Mesendoderm (in vitro differentiated cells): ENCODE measurements at regions not wholly inside any gene's neighbourhood (a gene's known extent, or its start where the extent isn't known, plus 50 kb on each side); places are given as distances from the start of the nearest gene placed in this dataset.
A peak's percentile ranks its signal among the peaks of the same experiment; 100 is the strongest.

Experiments
- DNase-seq: peaks from one replicate; pipeline ENCODE4 v3.0.0; 2013
- H2AK5ac ChIP-seq: 2 replicates; pipeline ENCODE4 v1.6.1; 2013; ENCODE audit warnings: low read length, inconsistent platforms
- H2BK120ac ChIP-seq: 2 replicates; pipeline ENCODE4 v1.6.1; 2013; ENCODE audit warnings: low read depth, mild to moderate bottlenecking, low read length, moderate library complexity, mixed read lengths
- H2BK15ac ChIP-seq: replicated peaks from 2 replicates; pipeline ENCODE4 v1.6.1; 2013; ENCODE audit warnings: low read depth, mild to moderate bottlenecking, moderate library complexity
- H2BK5ac ChIP-seq: 2 replicates; pipeline ENCODE4 v1.6.1; 2013; ENCODE audit warnings: low read length, inconsistent platforms
- H3K18ac ChIP-seq: 2 replicates; pipeline ENCODE4 v1.6.1; 2013; ENCODE audit warnings: mild to moderate bottlenecking, low read length, mixed read lengths
- H3K23ac ChIP-seq: one replicate; pipeline ENCODE4 v1.6.1; 2013; ENCODE audit warnings: low read length
- H3K27ac ChIP-seq: 2 replicates; pipeline ENCODE4 v1.5.1; 2013; ENCODE audit warnings: low read depth, mild to moderate bottlenecking, inconsistent platforms, low read length, moderate library complexity
- H3K27me3 ChIP-seq: 2 replicates; pipeline ENCODE4 v1.6.1; 2013; ENCODE audit warnings: low read length, control low read depth, mild to moderate bottlenecking, inconsistent platforms; ENCODE audit not compliant: insufficient read depth, poor library complexity
- H3K36me3 ChIP-seq: 2 replicates; pipeline ENCODE4 v1.6.1; 2013; ENCODE audit warnings: low read length, inconsistent platforms; ENCODE audit not compliant: control insufficient read depth, insufficient read depth
- H3K4ac ChIP-seq: one replicate; pipeline ENCODE4 v1.6.1; 2013; ENCODE audit warnings: low read depth, mild to moderate bottlenecking, low read length, moderate library complexity
- H3K4me1 ChIP-seq: 2 replicates; pipeline ENCODE4 v1.6.1; 2013; ENCODE audit warnings: low read depth, low read length, inconsistent platforms; ENCODE audit not compliant: control insufficient read depth
- H3K4me2 ChIP-seq: 2 replicates; pipeline ENCODE4 v1.6.1; 2013; ENCODE audit warnings: low read length
- H3K4me3 ChIP-seq: 2 replicates; pipeline ENCODE4 v1.5.1; 2013; ENCODE audit warnings: mild to moderate bottlenecking, low read length
- H3K56ac ChIP-seq: one replicate; pipeline ENCODE4 v1.6.1; 2013; ENCODE audit warnings: low read length
- H3K79me1 ChIP-seq: 2 replicates; pipeline ENCODE4 v1.6.1; 2013; ENCODE audit warnings: low read length, inconsistent platforms
- H3K79me2 ChIP-seq: 2 replicates; pipeline ENCODE4 v1.6.1; 2013; ENCODE audit warnings: mild to moderate bottlenecking, low read length; ENCODE audit not compliant: control insufficient read depth, insufficient read depth
- H3K9ac ChIP-seq: 2 replicates; pipeline ENCODE4 v1.6.1; 2013; ENCODE audit warnings: low read length, inconsistent platforms
- H4K5ac ChIP-seq: one replicate; pipeline ENCODE4 v1.6.1; 2013; ENCODE audit warnings: low read length
- H4K8ac ChIP-seq: one replicate; pipeline ENCODE4 v1.6.1; 2013; ENCODE audit warnings: low read depth, mild to moderate bottlenecking, control low read depth, low read length, moderate library complexity
- WGBS: extraction: QIAGEN DNeasy Blood & Tissue Kit; methylation state at CpG from one replicate; pipeline ENCODE4 v1.1.7; 2013; ENCODE audit warnings: low lambda C conversion rate, missing lambda C conversion rate; ENCODE audit not compliant: insufficient coverage; ENCODE audit errors: extremely low coverage; 5-methylcytosine and 5-hydroxymethylcytosine counted together

GRCh38 chr7:41777894-41778596 is 75.2 kb upstream of the INHBA start:
- H3K79me1 ChIP-seq = no peaks in the 10 kb centered on the region
- no peak for DNase-seq
- no peak overlapping the region for H4K8ac ChIP-seq
- H4K5ac ChIP-seq = no peak overlapping the region
- no peak overlapping the region for H3K4me2 ChIP-seq
- H3K79me2 ChIP-seq = no peaks in the 10 kb centered on the region
- no peaks in the 10 kb centered on the region for H3K27me3 ChIP-seq
- no peak overlapping the region for H3K23ac ChIP-seq
- no peak overlapping the region for H2BK120ac ChIP-seq
- no peak overlapping the region for H3K27ac ChIP-seq
- H2BK15ac ChIP-seq = no peak overlapping the region
- no peak overlapping the region for H3K9ac ChIP-seq
- no peaks in the 10 kb centered on the region for H3K4me1 ChIP-seq
- no peak overlapping the region for H3K56ac ChIP-seq
- H3K4me3 ChIP-seq = no peak overlapping the region
- no peak overlapping the region for H3K18ac ChIP-seq
- no peak overlapping the region for H2BK5ac ChIP-seq
- no CpG with 5 or more reads among the region's 5 CpGs for WGBS
- H3K36me3 ChIP-seq = no peaks in the 10 kb centered on the region
- no peak overlapping the region for H3K4ac ChIP-seq
- no peak overlapping the region for H2AK5ac ChIP-seq

DNA sequence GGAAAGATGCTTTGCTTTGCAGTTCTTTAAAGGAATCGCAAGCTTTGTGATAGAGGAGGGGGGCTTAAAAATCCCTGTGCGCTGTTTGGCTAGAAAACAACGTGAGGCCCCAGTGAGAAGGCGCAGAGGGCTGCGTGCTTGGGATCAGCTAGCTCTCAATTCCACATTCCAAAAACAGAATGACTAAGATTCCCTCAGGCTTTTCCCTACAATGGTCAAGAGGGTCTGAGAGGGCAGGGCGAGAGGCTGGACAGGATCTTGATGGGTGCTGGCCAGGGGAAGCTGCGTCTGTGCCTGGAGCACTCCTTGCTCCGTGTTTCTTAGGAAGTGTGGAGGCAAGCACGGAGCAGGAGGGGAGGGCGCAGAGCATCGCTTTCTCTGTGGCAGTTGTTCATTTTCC is 72.1 kb upstream of the INHBA start:
- Histone ChIP-seq H2BK5ac (no peak overlapping the region), H3K36me3 (no peaks in the 10 kb centered on the region), H3K4ac (no peak overlapping the region), H3K27ac (no peak overlapping the region), H4K8ac (no peak overlapping the region), H3K4me3 (no peak overlapping the region), H2BK15ac (no peak overlapping the region), H3K4me1 (no peaks in the 10 kb centered on the region), H2BK120ac (no peak overlapping the region), H4K5ac (no peak overlapping the region), H3K9ac (no peak overlapping the region), H3K27me3 (no peaks in the 10 kb centered on the region), H3K4me2 (no peak overlapping the region), H3K56ac (no peak overlapping the region), H3K23ac (no peak overlapping the region), H3K79me1 (no peaks in the 10 kb centered on the region), H2AK5ac (no peak overlapping the region), H3K79me2 (no peaks in the 10 kb centered on the region), H3K18ac (no peak overlapping the region)
- DNase-seq = no peak
- no CpG with 5 or more reads among the region's 11 CpGs for WGBS

DNA sequence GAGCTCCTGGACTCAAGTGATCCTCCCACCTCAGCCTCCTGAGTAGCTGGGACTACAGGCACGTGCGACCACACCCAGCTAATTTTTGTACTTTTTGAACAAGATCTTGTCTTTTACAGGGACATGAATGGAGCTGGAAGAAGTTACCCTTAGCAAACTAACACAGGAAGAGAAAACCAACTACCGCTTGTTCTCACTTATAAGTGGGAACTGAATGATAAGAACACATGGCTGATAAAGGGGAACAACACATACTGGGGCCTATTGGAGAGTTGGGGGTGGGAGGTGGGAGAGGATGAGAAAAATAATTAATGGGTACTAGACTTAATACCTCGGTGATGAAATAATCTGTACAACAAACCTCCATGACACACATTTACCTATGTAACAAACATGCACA is 70.9 kb upstream of the INHBA start:
- WGBS = no CpG with 5 or more reads among the region's 4 CpGs
- Histone ChIP-seq H4K5ac (no peak overlapping the region), H2BK5ac (no peak overlapping the region), H2BK120ac (no peak overlapping the region), H3K27me3 (no peaks in the 10 kb centered on the region), H3K23ac (no peak overlapping the region), H3K9ac (no peak overlapping the region), H3K36me3 (no peaks in the 10 kb centered on the region), H3K27ac (no peak overlapping the region), H2BK15ac (no peak overlapping the region), H3K18ac (no peak overlapping the region), H3K56ac (no peak overlapping the region), H3K4ac (no peak overlapping the region), H4K8ac (no peak overlapping the region), H2AK5ac (no peak overlapping the region), H3K4me1 (no peaks in the 10 kb centered on the region), H3K4me2 (no peak overlapping the region), H3K79me1 (no peaks in the 10 kb centered on the region), H3K79me2 (no peaks in the 10 kb centered on the region), H3K4me3 (no peak overlapping the region)
- DNase-seq = no peak

GRCh38 chr7:41771717-41772116 is 68.8 kb upstream of the INHBA start:
- Histone ChIP-seq H2AK5ac (no peak overlapping the region), H3K56ac (no peak overlapping the region), H3K27me3 (no peaks in the 10 kb centered on the region), H3K4ac (no peak overlapping the region), H3K4me1 (no peaks in the 10 kb centered on the region), H4K8ac (no peak overlapping the region), H3K4me3 (no peak overlapping the region), H3K18ac (no peak overlapping the region), H3K23ac (no peak overlapping the region), H3K79me2 (no peaks in the 10 kb centered on the region), H4K5ac (no peak overlapping the region), H3K4me2 (no peak overlapping the region), H2BK120ac (no peak overlapping the region), H2BK5ac (no peak overlapping the region), H3K36me3 (no peaks in the 10 kb centered on the region), H3K79me1 (no peaks in the 10 kb centered on the region), H3K27ac (no peak overlapping the region), H2BK15ac (no peak overlapping the region), H3K9ac (no peak overlapping the region)
- peak; percentile 68 for DNase-seq
- WGBS = no CpG with 5 or more reads among the region's 6 CpGs

DNA sequence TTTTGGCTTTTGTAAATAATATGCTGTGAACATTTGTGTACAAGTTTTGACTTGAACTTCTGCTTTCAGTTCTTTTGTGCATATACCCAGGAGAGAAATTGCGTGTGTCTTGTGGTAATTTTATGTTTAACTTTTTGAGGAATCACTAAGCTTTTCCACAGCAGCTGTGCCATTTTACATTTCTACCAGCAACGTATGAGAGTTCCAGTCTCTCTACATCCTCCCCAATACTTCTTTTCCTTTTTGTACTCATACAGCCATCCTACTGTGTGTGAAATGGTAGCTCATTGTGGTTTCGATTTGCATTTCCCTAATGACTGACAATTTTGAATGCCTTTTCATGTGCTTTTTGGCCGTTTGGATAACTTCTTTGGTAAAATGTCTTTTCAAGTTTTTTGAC is 66.3 kb upstream of the INHBA start:
- no peaks in the 10 kb centered on the region for H3K27me3 ChIP-seq
- DNase-seq = no peak
- H3K9ac ChIP-seq = no peak overlapping the region
- no peak overlapping the region for H2BK15ac ChIP-seq
- no peak overlapping the region for H2BK120ac ChIP-seq
- no peak overlapping the region for H3K4me3 ChIP-seq
- H3K56ac ChIP-seq = no peak overlapping the region
- H3K36me3 ChIP-seq = no peaks in the 10 kb centered on the region
- H3K79me1 ChIP-seq = no peaks in the 10 kb centered on the region
- H2BK5ac ChIP-seq = no peak overlapping the region
- H3K4me1 ChIP-seq = no peaks in the 10 kb centered on the region
- no peak overlapping the region for H4K8ac ChIP-seq
- no CpG with 5 or more reads among the region's 4 CpGs for WGBS
- H2AK5ac ChIP-seq = no peak overlapping the region
- no peak overlapping the region for H4K5ac ChIP-seq
- no peak overlapping the region for H3K4me2 ChIP-seq
- no peak overlapping the region for H3K18ac ChIP-seq
- H3K79me2 ChIP-seq = no peaks in the 10 kb centered on the region
- H3K23ac ChIP-seq = no peak overlapping the region
- no peak overlapping the region for H3K4ac ChIP-seq
- H3K27ac ChIP-seq = no peak overlapping the region

- Histone ChIP-seq H3K56ac (no peak overlapping the region), H3K4ac (no peak overlapping the region), H3K9ac (no peak overlapping the region), H3K27ac (no peak overlapping the region), H3K18ac (no peak overlapping the region), H3K4me3 (no peak overlapping the region), H4K5ac (no peak overlapping the region), H4K8ac (no peak overlapping the region), H3K79me1 (no peaks in the 10 kb centered on the region), H3K4me2 (no peak overlapping the region), H3K36me3 (no peaks in the 10 kb centered on the region), H3K27me3 (no peaks in the 10 kb centered on the region), H3K79me2 (no peaks in the 10 kb centered on the region), H2BK5ac (no peak overlapping the region), H2BK120ac (no peak overlapping the region), H3K23ac (no peak overlapping the region), H2BK15ac (no peak overlapping the region), H3K4me1 (no peaks in the 10 kb centered on the region), H2AK5ac (no peak overlapping the region)
- WGBS = no CpG with 5 or more reads among the region's 4 CpGs
- no peak for DNase-seq
These were observed 60.7 kb upstream of the INHBA start for GRCh38 chr7:41763626-41764025.
